HFF-Myc (cell line): ENCODE measurements at regions not wholly inside any gene's neighbourhood (a gene's known extent, or its start where the extent isn't known, plus 50 kb on each side); places are given as distances from the start of the nearest gene placed in this dataset.
"Not testable (repeated sequence)": the region's sequence is repeated elsewhere in the genome, so short reads cannot be mapped to it uniquely, and the experiment has no call there.

Source experiments
- DNase-seq: peaks from one replicate; pipeline ENCODE4 v3.0.0-alpha.2; 2011; ENCODE audit warnings: low read depth; ENCODE audit errors: extremely low read depth
- H3K4me3 ChIP-seq: replicated peaks from 2 replicates; pipeline ENCODE4 v1.5.1; 2011; ENCODE audit warnings: low read depth, mild to moderate bottlenecking, control low read depth, low read length
- TF ChIP-seq, protein P1 (sequence below): IDR thresholded peaks from 2 replicates; pipeline ENCODE4 v1.5.1; 2012; ENCODE audit warnings: mild to moderate bottlenecking, low read depth, low read length, control low read depth; ENCODE audit errors: missing control alignments

GRCh38 chr5:40437452-40437861, 242.3 kb upstream of the PTGER4 start:
- no peak overlapping the region for H3K4me3 ChIP-seq
- DNase-seq, result no peak
- TF ChIP-seq, protein P1, sequence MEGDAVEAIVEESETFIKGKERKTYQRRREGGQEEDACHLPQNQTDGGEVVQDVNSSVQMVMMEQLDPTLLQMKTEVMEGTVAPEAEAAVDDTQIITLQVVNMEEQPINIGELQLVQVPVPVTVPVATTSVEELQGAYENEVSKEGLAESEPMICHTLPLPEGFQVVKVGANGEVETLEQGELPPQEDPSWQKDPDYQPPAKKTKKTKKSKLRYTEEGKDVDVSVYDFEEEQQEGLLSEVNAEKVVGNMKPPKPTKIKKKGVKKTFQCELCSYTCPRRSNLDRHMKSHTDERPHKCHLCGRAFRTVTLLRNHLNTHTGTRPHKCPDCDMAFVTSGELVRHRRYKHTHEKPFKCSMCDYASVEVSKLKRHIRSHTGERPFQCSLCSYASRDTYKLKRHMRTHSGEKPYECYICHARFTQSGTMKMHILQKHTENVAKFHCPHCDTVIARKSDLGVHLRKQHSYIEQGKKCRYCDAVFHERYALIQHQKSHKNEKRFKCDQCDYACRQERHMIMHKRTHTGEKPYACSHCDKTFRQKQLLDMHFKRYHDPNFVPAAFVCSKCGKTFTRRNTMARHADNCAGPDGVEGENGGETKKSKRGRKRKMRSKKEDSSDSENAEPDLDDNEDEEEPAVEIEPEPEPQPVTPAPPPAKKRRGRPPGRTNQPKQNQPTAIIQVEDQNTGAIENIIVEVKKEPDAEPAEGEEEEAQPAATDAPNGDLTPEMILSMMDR, result no peak

GRCh38 chr5:40436535-40437237, 243.0 kb upstream of the PTGER4 start:
- H3K4me3 ChIP-seq, result no peak overlapping the region

DNA sequence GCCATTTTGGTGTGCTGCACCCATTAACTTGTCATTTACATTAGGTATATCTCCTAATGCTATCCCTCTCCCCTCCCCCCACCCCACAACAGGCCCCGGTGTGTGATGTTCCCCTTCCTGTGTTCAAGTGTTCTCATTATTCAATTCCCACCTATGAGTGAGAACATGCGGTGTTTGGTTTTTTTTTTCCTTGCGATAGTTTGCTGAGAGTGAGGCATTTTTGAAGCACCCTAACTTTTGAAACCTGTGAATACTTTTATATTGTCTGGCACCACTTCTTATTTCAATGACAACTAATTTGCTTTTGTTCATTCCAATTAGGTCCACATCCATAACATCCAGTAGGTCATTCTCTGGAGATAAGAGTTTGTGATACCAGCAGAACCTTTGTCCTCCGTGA, 244.0 kb upstream of the PTGER4 start:
- H3K4me3 ChIP-seq, DNase-seq: not testable (repeated sequence)

More at GRCh38 chr5:40436535-40437237, 243.0 kb upstream of the PTGER4 start:
- TF ChIP-seq, protein P1, result no peak
- no peak for DNase-seq

DNA sequence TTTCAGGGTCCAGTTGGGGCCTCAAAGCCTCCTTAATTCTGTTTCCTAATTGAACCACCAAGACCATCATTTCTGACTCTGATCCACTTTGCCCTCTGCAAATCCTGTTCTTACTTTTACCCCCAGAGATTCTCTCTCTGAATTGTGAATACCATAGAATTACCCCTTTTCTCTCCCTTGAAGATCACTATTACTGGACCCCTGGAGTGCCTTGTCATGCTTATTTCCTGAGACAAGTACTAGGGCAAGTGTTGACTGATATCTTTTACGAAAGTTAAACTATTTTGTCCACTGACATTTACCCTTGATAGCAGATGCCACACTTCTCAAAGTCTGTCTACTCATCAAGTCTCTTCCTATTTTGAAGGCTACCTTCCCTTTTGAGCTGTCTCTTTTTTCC, 246.9 kb upstream of the PTGER4 start:
- no peak for DNase-seq
- H3K4me3 ChIP-seq, result no peak overlapping the region
- TF ChIP-seq, protein P1, result no peak

- no peak overlapping the region for H3K4me3 ChIP-seq
- DNase-seq, result no peak
- TF ChIP-seq, protein P1, result no peak
Measured at GRCh38 chr5:40431734-40432133, 248.0 kb upstream of the PTGER4 start.

DNA sequence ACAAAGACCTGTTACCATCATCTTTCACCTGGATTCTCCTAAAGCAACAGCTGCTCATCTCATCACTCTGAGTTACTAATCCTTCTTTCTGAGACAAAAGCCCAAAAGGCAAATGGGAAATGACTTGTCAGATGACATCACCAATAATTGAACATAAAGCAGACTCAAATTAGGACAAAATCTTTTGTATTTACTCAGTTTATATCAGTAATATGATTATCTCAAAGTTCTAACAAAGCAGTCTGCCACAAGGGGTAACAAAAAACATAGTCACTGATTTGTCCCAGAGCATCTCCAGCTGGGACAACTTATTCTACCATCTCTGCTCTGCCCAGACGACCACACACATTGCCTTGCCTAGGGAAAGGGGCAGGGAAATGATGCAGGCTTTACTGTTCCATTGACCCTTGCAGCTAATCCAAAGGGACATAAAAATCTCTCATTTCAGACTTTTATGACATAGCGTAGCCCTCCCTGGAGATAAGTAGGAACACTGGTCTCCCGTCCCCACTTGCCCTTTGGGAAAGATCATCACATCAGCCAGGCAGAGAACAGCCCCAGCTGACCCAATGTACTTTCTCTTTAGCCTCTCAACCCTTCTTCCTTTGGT, 249.5 kb upstream of the PTGER4 start:
- TF ChIP-seq, protein P1, result no peak
- no peak overlapping the region for H3K4me3 ChIP-seq
- no peak for DNase-seq

DNA sequence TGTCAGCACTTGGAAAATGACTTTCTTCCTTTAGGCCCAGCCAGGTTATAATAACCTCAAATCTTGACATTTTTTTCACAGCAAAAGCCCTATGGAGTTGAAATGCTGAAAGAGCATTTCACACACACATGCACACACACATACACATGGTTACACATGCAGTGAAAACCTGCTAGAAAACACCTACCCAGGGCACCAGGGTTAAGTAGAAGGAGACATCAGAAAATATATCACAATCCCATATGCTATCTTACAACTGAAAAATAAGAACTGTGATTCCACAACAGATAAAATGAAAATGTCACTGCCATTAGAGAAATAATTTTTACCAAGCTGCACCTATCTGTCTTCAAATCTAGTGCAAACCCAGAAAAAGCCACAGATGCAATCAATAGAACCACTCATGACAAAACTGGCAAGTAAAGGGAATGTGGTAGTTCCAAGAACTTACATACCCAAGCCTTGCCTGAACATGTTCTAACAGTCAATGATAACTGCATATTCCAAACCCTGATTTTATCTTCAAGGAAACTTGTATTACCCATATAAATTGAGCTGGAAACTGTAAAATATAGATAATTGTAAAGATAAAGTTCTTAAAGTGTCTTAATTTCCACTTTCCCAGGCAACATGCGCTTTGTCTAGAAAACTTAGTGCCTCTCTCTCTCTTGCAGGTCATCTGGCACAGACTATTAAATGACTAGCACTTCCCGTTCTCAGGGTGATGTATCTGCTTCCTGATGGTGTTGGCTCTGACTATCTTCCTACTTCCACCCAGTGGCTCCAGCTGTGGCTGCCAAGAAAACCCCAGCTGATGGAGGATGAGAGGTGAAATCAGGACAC, 250.2 kb upstream of the PTGER4 start:
- no peak for DNase-seq
- TF ChIP-seq, protein P1, result no peak
- no peak overlapping the region for H3K4me3 ChIP-seq
